ENCODE measurements at regions not wholly inside any gene's neighbourhood (a gene's known extent, or its start where the extent isn't known, plus 50 kb on each side); places are given as distances from the start of the nearest gene placed in this dataset.

DNA sequence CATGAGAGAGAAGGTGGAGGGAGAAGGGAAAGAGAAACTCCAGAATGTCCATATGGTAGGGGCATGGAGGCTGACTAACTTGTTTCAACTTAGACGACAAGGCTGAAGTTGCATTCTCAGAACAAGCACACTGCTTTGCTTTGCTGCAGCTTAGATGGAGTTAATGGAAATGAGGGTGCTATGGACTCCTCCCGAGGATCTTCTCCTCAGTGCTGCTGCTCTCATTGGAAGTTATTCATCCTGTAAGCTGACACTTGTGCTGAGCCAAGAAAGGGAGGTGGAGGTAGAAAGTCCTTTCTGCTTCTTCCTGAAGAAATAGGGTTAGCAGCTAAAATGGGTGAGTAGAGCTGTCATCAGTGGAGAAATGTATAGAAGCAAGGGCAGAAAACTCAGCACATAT, 215.3 kb downstream of the SEC16B start:
- TF ChIP-seq, protein P1, sequence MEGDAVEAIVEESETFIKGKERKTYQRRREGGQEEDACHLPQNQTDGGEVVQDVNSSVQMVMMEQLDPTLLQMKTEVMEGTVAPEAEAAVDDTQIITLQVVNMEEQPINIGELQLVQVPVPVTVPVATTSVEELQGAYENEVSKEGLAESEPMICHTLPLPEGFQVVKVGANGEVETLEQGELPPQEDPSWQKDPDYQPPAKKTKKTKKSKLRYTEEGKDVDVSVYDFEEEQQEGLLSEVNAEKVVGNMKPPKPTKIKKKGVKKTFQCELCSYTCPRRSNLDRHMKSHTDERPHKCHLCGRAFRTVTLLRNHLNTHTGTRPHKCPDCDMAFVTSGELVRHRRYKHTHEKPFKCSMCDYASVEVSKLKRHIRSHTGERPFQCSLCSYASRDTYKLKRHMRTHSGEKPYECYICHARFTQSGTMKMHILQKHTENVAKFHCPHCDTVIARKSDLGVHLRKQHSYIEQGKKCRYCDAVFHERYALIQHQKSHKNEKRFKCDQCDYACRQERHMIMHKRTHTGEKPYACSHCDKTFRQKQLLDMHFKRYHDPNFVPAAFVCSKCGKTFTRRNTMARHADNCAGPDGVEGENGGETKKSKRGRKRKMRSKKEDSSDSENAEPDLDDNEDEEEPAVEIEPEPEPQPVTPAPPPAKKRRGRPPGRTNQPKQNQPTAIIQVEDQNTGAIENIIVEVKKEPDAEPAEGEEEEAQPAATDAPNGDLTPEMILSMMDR (IDR thresholded peaks at IDR 0.05; ENCODE audit: insufficient read depth, low read length, poor library complexity, severe bottlenecking) = no peak
- no peak for TF ChIP-seq EZH2phosphoT487 (conservative IDR thresholded peaks at IDR 0.05; ENCODE audit: low read length)

Measured in SU-DHL-6 (cell line).